K562 (cell line): ENCODE measurements at regions not wholly inside any gene's neighbourhood (a gene's known extent, or its start where the extent isn't known, plus 50 kb on each side); places are given as distances from the start of the nearest gene placed in this dataset.
A peak's percentile ranks its signal among the peaks of the same experiment; 100 is the strongest.

Source experiments
- BDP1 ChIP-seq: IDR thresholded peaks from 3 replicates; pipeline ENCODE4 v1.6.1; 2011; ENCODE audit not compliant: insufficient read length, insufficient read depth
- BRCA1 ChIP-seq, 2 experiments: fragments of 450-650 bp in 1 of 2; sonication (generic) in 1 of 2; formaldehyde crosslinking in 1 of 2; IDR thresholded peaks; 2 replicates each; pipeline versions ENCODE4 v1.5.0 to v1.6.1; 2017 to 2020; ENCODE audit warnings: mild to moderate bottlenecking in 1 of 2, missing genetic modification reagents in 1 of 2
- CXXC5 ChIP-seq: fragments of 250-450 bp; sonication (Bioruptor Pico); IDR thresholded peaks from 2 replicates; pipeline ENCODE4 v1.8.0; 2022; ENCODE audit warnings: inconsistent platforms, mild to moderate bottlenecking, moderate library complexity
- DACH1 ChIP-seq: fragments of 450-650 bp; IDR thresholded peaks from 2 replicates; pipeline ENCODE4 v1.6.1; 2018; ENCODE audit not compliant: partially characterized antibody
- DMBX1 ChIP-seq: fragments of 250-450 bp; sonication (Bioruptor Pico); IDR thresholded peaks from 2 replicates; pipeline ENCODE4 v1.8.0; 2022; ENCODE audit warnings: inconsistent platforms, mild to moderate bottlenecking, moderate library complexity, borderline replicate concordance
- FOXJ3 ChIP-seq: sonication (generic); formaldehyde crosslinking; IDR thresholded peaks from 2 replicates; pipeline ENCODE4 v1.4.0; 2020; ENCODE audit warnings: mild to moderate bottlenecking, missing genetic modification reagents
- HCFC1 ChIP-seq: IDR thresholded peaks from 2 replicates; pipeline ENCODE4 v1.6.1; 2012; ENCODE audit warnings: low read depth, low read length, improper control_type of control experiment
- HMG20A ChIP-seq: fragments of 450-650 bp; formaldehyde crosslinking; conservative IDR thresholded peaks from 2 replicates; pipeline ENCODE4 v1.4.0; 2020; ENCODE audit warnings: mild to moderate bottlenecking, mixed read lengths
- IRF2 ChIP-seq: sonication (generic); formaldehyde crosslinking; IDR thresholded peaks from 2 replicates; pipeline ENCODE4 v1.8.1; 2022; ENCODE audit warnings: mild to moderate bottlenecking, missing genetic modification reagents
- PML ChIP-seq: IDR thresholded peaks from 2 replicates; pipeline ENCODE4 v1.6.1; 2012; ENCODE audit warnings: low read length, inconsistent platforms
- PRPF4 ChIP-seq: fragments of 200-400 bp; formaldehyde crosslinking; IDR thresholded peaks from one replicate; pipeline ENCODE4 v1.6.1; 2017; ENCODE audit warnings: low read length, low read depth, mild to moderate bottlenecking; ENCODE audit not compliant: insufficient read depth, poor library complexity, severe bottlenecking
- PYGO2 ChIP-seq: fragments of 450-650 bp; IDR thresholded peaks from 2 replicates; pipeline ENCODE4 v1.6.1; 2016; ENCODE audit warnings: mild to moderate bottlenecking, missing genetic modification characterization, moderate library complexity, missing compliant biosample characterization
- RHOXF2B ChIP-seq: fragments of 250-450 bp; sonication (Bioruptor Pico); conservative IDR thresholded peaks from 2 replicates; pipeline ENCODE4 v1.5.1; 2021
- SP1 ChIP-seq: sonication (generic); formaldehyde crosslinking; IDR thresholded peaks from 2 replicates; pipeline ENCODE4 v1.8.1; 2022; ENCODE audit warnings: mild to moderate bottlenecking, missing genetic modification reagents
- TCF3 ChIP-seq: sonication (generic); formaldehyde crosslinking; IDR thresholded peaks from 2 replicates; pipeline ENCODE4 v1.4.0; 2020; ENCODE audit warnings: mild to moderate bottlenecking, missing genetic modification reagents
- TCF7L2 ChIP-seq: fragments of 150-350 bp; IDR thresholded peaks from 2 replicates; pipeline ENCODE4 v1.6.1; 2016; ENCODE audit warnings: low read depth, mild to moderate bottlenecking, low read length, moderate library complexity
- XRCC4 ChIP-seq: IDR thresholded peaks from one replicate; pipeline ENCODE4 v1.6.1; 2011; ENCODE audit not compliant: insufficient read depth, insufficient read length; ENCODE audit errors: extremely low read depth
- ZBTB17 ChIP-seq: fragments of 450-650 bp; formaldehyde crosslinking; IDR thresholded peaks from 2 replicates; pipeline ENCODE4 v1.4.0; 2020; ENCODE audit warnings: mild to moderate bottlenecking
- ZBTB8A ChIP-seq: fragments of 450-650 bp; IDR thresholded peaks from 2 replicates; pipeline ENCODE4 v1.6.1; 2018; ENCODE audit warnings: mild to moderate bottlenecking, moderate library complexity; ENCODE audit not compliant: partially characterized antibody
- ZFP1 ChIP-seq: fragments of 450-650 bp; formaldehyde crosslinking; IDR thresholded peaks from 2 replicates; pipeline ENCODE4 v1.4.0; 2020; ENCODE audit warnings: mild to moderate bottlenecking, mixed read lengths
- ZNF174 ChIP-seq: fragments of 250-450 bp; sonication (Bioruptor Pico); IDR thresholded peaks from 2 replicates; pipeline ENCODE4 v1.4.0; 2020; ENCODE audit warnings: mild to moderate bottlenecking
- ZNF253 ChIP-seq: fragments of 250-450 bp; sonication (Bioruptor Pico); conservative IDR thresholded peaks from 2 replicates; pipeline ENCODE4 v1.6.1; 2021; ENCODE audit warnings: mild to moderate bottlenecking
- ZSCAN32 ChIP-seq: fragments of 450-650 bp; formaldehyde crosslinking; IDR thresholded peaks from 2 replicates; pipeline ENCODE4 v1.4.0; 2020; ENCODE audit warnings: mild to moderate bottlenecking, moderate library complexity
- TF ChIP-seq, protein P1 (sequence below): sonication (generic); IDR thresholded peaks from 2 replicates; pipeline ENCODE4 v1.6.1; 2016
- TF ChIP-seq, protein P2 (sequence below): fragments of 150-350 bp; IDR thresholded peaks from 2 replicates; pipeline ENCODE4 v1.6.1; 2014; ENCODE audit warnings: low read depth, mild to moderate bottlenecking, low read length, borderline replicate concordance
- TF ChIP-seq, protein P3 (sequence below): sonication (generic); formaldehyde crosslinking; IDR thresholded peaks from 2 replicates; pipeline ENCODE4 v1.8.0; 2022; ENCODE audit warnings: missing genetic modification reagents, mild to moderate bottlenecking, borderline replicate concordance

DNA sequence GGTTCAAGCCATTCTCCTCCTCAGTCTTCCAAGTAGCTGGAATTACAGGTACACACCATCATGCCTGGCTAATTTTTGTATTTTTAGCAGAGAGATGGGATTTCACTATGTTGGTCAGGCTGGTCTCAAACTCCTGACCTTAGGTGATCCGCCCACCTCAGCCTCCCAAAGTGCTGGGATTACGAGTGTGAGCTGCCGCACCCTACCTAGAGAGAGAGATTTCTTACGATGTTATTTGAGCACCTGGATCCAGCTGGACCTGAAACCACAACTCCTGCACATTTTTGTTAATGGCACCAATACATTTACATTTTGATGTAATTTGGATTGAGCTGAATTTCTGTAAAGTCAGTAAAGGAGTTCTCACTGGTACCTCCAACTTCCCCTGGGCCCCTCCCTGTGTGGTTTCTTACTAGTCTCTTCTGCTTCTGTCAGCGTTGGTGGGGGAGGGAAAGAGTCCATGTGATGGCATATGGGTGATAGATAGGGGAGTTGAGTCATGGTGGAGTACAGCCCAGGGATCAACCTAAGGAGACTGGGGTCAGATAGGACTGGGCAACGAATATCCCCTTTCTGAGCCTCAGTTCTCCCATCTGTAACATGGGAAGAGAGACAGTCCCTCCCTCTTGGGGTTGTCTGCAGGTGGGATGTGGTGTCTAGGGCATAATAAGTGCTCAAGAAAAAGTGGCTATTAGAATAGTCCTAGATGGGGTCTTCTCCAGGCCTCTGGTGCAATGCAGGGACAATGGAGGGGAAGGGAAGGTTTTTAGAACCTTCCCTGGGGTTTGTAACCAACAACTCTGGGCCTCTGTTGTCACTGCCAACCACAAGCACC, 83.3 kb upstream of the MED13L start (continued):
- TF ChIP-seq DMBX1 (CRISPR knock-in tag) (0 out of 2 replicates have a peak, but pooled peaks have one; percentile 29), BDP1 (no peak), PML (no peak), HCFC1 (no peak), PRPF4 (no peak), FOXJ3 (CRISPR knock-in tag) (no peak), DACH1 (no peak), TCF7L2 (no peak), RHOXF2B (CRISPR knock-in tag) (no peak), ZBTB8A (no peak), TCF3 (peak; percentile 83), IRF2 (CRISPR knock-in tag) (no peak), ZBTB17 (no peak), SP1 (CRISPR knock-in tag) (no peak), ZSCAN32 (CRISPR knock-in tag) (no peak), XRCC4 (no peak), ZFP1 (CRISPR knock-in tag) (no peak), BRCA1 (IDR thresholded peaks at IDR 0.05) (no peak), BRCA1 (CRISPR knock-in tag; IDR thresholded peaks at IDR 0.05) (no peak), ZNF253 (CRISPR knock-in tag) (no peak), CXXC5 (peak; percentile 34; the same call in 1 of the 2 replicates), HMG20A (CRISPR knock-in tag) (no peak), PYGO2 (tag) (no peak), ZNF174 (no peak)
- TF ChIP-seq, protein P1, sequence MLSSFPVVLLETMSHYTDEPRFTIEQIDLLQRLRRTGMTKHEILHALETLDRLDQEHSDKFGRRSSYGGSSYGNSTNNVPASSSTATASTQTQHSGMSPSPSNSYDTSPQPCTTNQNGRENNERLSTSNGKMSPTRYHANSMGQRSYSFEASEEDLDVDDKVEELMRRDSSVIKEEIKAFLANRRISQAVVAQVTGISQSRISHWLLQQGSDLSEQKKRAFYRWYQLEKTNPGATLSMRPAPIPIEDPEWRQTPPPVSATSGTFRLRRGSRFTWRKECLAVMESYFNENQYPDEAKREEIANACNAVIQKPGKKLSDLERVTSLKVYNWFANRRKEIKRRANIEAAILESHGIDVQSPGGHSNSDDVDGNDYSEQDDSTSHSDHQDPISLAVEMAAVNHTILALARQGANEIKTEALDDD, result peak; percentile 99
- TF ChIP-seq, protein P2, sequence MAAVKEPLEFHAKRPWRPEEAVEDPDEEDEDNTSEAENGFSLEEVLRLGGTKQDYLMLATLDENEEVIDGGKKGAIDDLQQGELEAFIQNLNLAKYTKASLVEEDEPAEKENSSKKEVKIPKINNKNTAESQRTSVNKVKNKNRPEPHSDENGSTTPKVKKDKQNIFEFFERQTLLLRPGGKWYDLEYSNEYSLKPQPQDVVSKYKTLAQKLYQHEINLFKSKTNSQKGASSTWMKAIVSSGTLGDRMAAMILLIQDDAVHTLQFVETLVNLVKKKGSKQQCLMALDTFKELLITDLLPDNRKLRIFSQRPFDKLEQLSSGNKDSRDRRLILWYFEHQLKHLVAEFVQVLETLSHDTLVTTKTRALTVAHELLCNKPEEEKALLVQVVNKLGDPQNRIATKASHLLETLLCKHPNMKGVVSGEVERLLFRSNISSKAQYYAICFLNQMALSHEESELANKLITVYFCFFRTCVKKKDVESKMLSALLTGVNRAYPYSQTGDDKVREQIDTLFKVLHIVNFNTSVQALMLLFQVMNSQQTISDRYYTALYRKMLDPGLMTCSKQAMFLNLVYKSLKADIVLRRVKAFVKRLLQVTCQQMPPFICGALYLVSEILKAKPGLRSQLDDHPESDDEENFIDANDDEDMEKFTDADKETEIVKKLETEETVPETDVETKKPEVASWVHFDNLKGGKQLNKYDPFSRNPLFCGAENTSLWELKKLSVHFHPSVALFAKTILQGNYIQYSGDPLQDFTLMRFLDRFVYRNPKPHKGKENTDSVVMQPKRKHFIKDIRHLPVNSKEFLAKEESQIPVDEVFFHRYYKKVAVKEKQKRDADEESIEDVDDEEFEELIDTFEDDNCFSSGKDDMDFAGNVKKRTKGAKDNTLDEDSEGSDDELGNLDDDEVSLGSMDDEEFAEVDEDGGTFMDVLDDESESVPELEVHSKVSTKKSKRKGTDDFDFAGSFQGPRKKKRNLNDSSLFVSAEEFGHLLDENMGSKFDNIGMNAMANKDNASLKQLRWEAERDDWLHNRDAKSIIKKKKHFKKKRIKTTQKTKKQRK, result no peak
- TF ChIP-seq, protein P3, sequence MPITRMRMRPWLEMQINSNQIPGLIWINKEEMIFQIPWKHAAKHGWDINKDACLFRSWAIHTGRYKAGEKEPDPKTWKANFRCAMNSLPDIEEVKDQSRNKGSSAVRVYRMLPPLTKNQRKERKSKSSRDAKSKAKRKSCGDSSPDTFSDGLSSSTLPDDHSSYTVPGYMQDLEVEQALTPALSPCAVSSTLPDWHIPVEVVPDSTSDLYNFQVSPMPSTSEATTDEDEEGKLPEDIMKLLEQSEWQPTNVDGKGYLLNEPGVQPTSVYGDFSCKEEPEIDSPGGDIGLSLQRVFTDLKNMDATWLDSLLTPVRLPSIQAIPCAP (CRISPR knock-in tag), result no peak
